Panc1 (cell line): ENCODE measurements at regions not wholly inside any gene's neighbourhood (a gene's known extent, or its start where the extent isn't known, plus 50 kb on each side); places are given as distances from the start of the nearest gene placed in this dataset.

Source experiments
- ATAC-seq: fragments of 200-7000 bp; cut with Tn5 transposase; 2 replicates; pipeline ENCODE4 v1.9.1; 2020; ENCODE audit warnings: mild to moderate bottlenecking, moderate library complexity
- BruUV-seq: library from RNA; stranded (reverse); fragments of 400-500 nt; replicated peaks from 2 replicates; lab custom pipeline; 2021; lab: Mats Ljungman, UMichigan
- CTCF ChIA-PET: fragments of 300-600 bp; sonication (Branson Sonifier 250); formaldehyde crosslinking; loops from one replicate; lab custom pipeline; 2022; ENCODE audit warnings: antibody characterized with exemption; lab: Charles Lee
- POLR2A ChIA-PET: fragments of 300-600 bp; sonication (Branson Sonifier 250); formaldehyde crosslinking; loops from one replicate; lab custom pipeline; 2022; ENCODE audit warnings: antibody characterized with exemption; lab: Charles Lee
- DNase-seq: peaks from one replicate; pipeline ENCODE4 v3.0.0-alpha.2; 2010; ENCODE audit warnings: low read depth, low spot score
- H3K27ac ChIP-seq: 2 replicates; pipeline ENCODE4 v1.5.1; 2011; ENCODE audit warnings: mild to moderate bottlenecking, low read length, inconsistent platforms
- H3K27me3 ChIP-seq: fragments of 200-500 bp; sonication (Bioruptor generic); 2 replicates; pipeline ENCODE4 v1.6.0; 2014; ENCODE audit warnings: low read length, inconsistent platforms; ENCODE audit not compliant: control insufficient read depth, insufficient read depth
- H3K36me3 ChIP-seq: fragments of 200-500 bp; sonication (Bioruptor generic); 2 replicates; pipeline ENCODE4 v1.5.1; 2014; ENCODE audit warnings: inconsistent platforms, mild to moderate bottlenecking, low read length, moderate library complexity; ENCODE audit not compliant: control insufficient read depth, insufficient read depth
- H3K4me1 ChIP-seq: 2 replicates; pipeline ENCODE4 v1.5.1; 2011; ENCODE audit warnings: inconsistent platforms, mild to moderate bottlenecking, low read length, moderate library complexity; ENCODE audit not compliant: control insufficient read depth, insufficient read depth
- H3K4me3 ChIP-seq, 2 experiments: 2 replicates each; pipeline ENCODE4 v1.5.1; 2011 to 2012; ENCODE audit warnings: low read depth in 2 of 2, low read length in 2 of 2, mild to moderate bottlenecking in 2 of 2, inconsistent platforms in 1 of 2, moderate library complexity in 1 of 2
- H3K9me3 ChIP-seq: fragments of 200-500 bp; sonication (Bioruptor generic); 2 replicates; pipeline ENCODE4 v1.5.1; 2014; ENCODE audit warnings: low read depth, mild to moderate bottlenecking, inconsistent platforms, low read length, moderate library complexity; ENCODE audit not compliant: control insufficient read depth, insufficient read depth
- CTCF ChIP-seq: fragments of 450-650 bp; IDR thresholded peaks from 2 replicates; pipeline ENCODE4 v1.5.1; 2017; ENCODE audit warnings: mild to moderate bottlenecking
- POLR2AphosphoS5 ChIP-seq: IDR thresholded peaks from 2 replicates; pipeline ENCODE4 v1.6.1; 2012; ENCODE audit warnings: mild to moderate bottlenecking, low read depth, low read length, moderate library complexity
- REST ChIP-seq, 2 experiments: IDR thresholded peaks; 2 replicates each; pipeline ENCODE4 v1.6.1; 2011 to 2012; ENCODE audit warnings: low read depth in 2 of 2, control low read depth in 1 of 2, low read length in 1 of 2, mild to moderate bottlenecking in 1 of 2, moderate library complexity in 1 of 2; ENCODE audit not compliant: insufficient read depth in 1 of 2
- SIN3A ChIP-seq: IDR thresholded peaks from 2 replicates; pipeline ENCODE4 v1.6.1; 2012; ENCODE audit warnings: low read depth, mild to moderate bottlenecking, low read length, moderate library complexity, borderline replicate concordance; ENCODE audit not compliant: insufficient read depth
- TCF7L2 ChIP-seq: IDR thresholded peaks from 2 replicates; pipeline ENCODE4 v1.6.1; 2011; ENCODE audit warnings: mild to moderate bottlenecking, low read depth, low read length, inconsistent platforms
- in situ Hi-C: cut with HindIII; loops from 2 replicates; pipeline ENCODE4 v1.10.0; 2016; ENCODE audit warnings: low sequenced_read_pairs, low pct_unique_long_range_greater_than_20kb
- intact Hi-C: fragments of 100-400 bp; cut with micrococcal nuclease; formaldehyde crosslinking; loops from one replicate; pipeline ENCODE4 v1.10.0; 2022; ENCODE audit not compliant: unreplicated experiment

GRCh38 chr15:92749216-92749615, 93.6 kb upstream of the FAM174B start:
- H3K4me3 ChIP-seq, result no peak overlapping the region
- H3K27ac ChIP-seq, result no peak overlapping the region
- no peak for TF ChIP-seq TCF7L2
- TF ChIP-seq POLR2AphosphoS5, result no peak
- no peak for TF ChIP-seq SIN3A
- no peak for TF ChIP-seq REST (IDR thresholded peaks at IDR 0.05; ENCODE audit: insufficient read depth in 1 of 2, low read depth in 2 of 2, low read length in 1 of 2)
- TF ChIP-seq CTCF, result no peak
- intact Hi-C loops (no loop called here), in situ Hi-C loops (no loop called here)
- H3K9me3 ChIP-seq, result no peaks in the 10 kb centered on the region
- no peak for DNase-seq
- H3K36me3 ChIP-seq, result no peaks in the 10 kb centered on the region
- POLR2A ChIA-PET, result interaction anchor here (0.7 kb wide), 1 partner anchor 135 kb away, joined by 3 read pairs; no protein-coding TSS in a partner anchor
- BruUV-seq, result no TSS peak
- no peaks in the 10 kb centered on the region for H3K27me3 ChIP-seq
- no peaks in the 10 kb centered on the region for H3K4me1 ChIP-seq
- no peak for ATAC-seq
- CTCF ChIA-PET, result no interaction called here

- ChIA-PET CTCF (interaction anchor here (0.7 kb wide), 1 partner anchor 652 kb away, joined by 11 read pairs; no protein-coding TSS in a partner anchor), POLR2A (no interaction called here)
- no peaks in the 10 kb centered on the region for H3K27me3 ChIP-seq
- no peak overlapping the region for H3K4me3 ChIP-seq
- no peaks in the 10 kb centered on the region for H3K4me1 ChIP-seq
- no peaks in the 10 kb centered on the region for H3K9me3 ChIP-seq
- no peak for TF ChIP-seq POLR2AphosphoS5
- TF ChIP-seq CTCF, result no peak
- TF ChIP-seq TCF7L2, result no peak
- no peak for TF ChIP-seq SIN3A
- TF ChIP-seq REST (IDR thresholded peaks at IDR 0.05; ENCODE audit: insufficient read depth in 1 of 2, low read depth in 2 of 2, low read length in 1 of 2), result no peak
- DNase-seq (no peak), ATAC-seq (no peak)
- no peak overlapping the region for H3K27ac ChIP-seq
- in situ Hi-C loops (no loop called here), intact Hi-C loops (no loop called here)
- no peaks in the 10 kb centered on the region for H3K36me3 ChIP-seq
- no TSS peak for BruUV-seq
Observed at GRCh38 chr15:92749946-92750345, 94.4 kb upstream of the FAM174B start.
